ENCODE measurements at regions not wholly inside any gene's neighbourhood (a gene's known extent, or its start where the extent isn't known, plus 50 kb on each side); places are given as distances from the start of the nearest gene placed in this dataset.

DNA sequence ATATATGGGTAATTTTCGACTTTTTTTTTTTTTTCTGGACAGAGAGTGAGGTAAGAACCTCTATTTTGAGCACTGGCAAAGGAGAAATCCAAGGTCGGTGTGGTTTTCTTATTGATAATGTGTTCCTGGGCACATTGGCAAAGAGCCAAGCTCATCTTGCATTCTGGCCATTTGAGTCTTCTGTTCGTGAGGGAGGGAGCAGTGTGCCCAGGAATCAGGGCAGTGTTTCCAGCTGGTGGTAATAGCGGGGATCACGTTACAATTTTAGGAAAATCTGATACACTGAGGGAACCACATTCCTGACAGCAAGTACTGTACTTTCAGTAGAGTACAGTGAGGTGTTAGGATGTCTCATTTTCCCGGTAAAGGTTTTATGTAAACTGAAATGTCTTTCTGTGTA is 442.3 kb upstream of the MAP3K7 start:
- no peak overlapping the region for H3K4me2 ChIP-seq (ENCODE audit: low read length)
- no peak overlapping the region for H3K4me3 ChIP-seq (ENCODE audit: low read length)
- no peaks in the 10 kb centered on the region for H4K20me1 ChIP-seq (ENCODE audit: insufficient read depth)
- no peaks in the 10 kb centered on the region for H3F3A ChIP-seq (ENCODE audit: insufficient read depth, low read length, poor library complexity, severe bottlenecking)
- no peaks in the 10 kb centered on the region for H3K9me3 ChIP-seq (ENCODE audit: low read length)
- peak overlapping the region; percentile 11 for H3K9ac ChIP-seq (ENCODE audit: low read length)
- TF ChIP-seq, protein P1, sequence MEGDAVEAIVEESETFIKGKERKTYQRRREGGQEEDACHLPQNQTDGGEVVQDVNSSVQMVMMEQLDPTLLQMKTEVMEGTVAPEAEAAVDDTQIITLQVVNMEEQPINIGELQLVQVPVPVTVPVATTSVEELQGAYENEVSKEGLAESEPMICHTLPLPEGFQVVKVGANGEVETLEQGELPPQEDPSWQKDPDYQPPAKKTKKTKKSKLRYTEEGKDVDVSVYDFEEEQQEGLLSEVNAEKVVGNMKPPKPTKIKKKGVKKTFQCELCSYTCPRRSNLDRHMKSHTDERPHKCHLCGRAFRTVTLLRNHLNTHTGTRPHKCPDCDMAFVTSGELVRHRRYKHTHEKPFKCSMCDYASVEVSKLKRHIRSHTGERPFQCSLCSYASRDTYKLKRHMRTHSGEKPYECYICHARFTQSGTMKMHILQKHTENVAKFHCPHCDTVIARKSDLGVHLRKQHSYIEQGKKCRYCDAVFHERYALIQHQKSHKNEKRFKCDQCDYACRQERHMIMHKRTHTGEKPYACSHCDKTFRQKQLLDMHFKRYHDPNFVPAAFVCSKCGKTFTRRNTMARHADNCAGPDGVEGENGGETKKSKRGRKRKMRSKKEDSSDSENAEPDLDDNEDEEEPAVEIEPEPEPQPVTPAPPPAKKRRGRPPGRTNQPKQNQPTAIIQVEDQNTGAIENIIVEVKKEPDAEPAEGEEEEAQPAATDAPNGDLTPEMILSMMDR (IDR thresholded peaks at IDR 0.05; ENCODE audit: poor library complexity, severe bottlenecking), result no peak
- TF ChIP-seq TAF1 (IDR thresholded peaks at IDR 0.05; ENCODE audit: low read depth) (no peak), SMC3 (conservative IDR thresholded peaks at IDR 0.05; ENCODE audit: poor library complexity) (no peak), RAD21 (conservative IDR thresholded peaks at IDR 0.05) (no peak), EP300 (conservative IDR thresholded peaks at IDR 0.05; ENCODE audit: poor library complexity, severe bottlenecking) (no peak), MXI1 (conservative IDR thresholded peaks at IDR 0.05; ENCODE audit: poor library complexity, severe bottlenecking) (no peak)
- TF ChIP-seq, protein P2, sequence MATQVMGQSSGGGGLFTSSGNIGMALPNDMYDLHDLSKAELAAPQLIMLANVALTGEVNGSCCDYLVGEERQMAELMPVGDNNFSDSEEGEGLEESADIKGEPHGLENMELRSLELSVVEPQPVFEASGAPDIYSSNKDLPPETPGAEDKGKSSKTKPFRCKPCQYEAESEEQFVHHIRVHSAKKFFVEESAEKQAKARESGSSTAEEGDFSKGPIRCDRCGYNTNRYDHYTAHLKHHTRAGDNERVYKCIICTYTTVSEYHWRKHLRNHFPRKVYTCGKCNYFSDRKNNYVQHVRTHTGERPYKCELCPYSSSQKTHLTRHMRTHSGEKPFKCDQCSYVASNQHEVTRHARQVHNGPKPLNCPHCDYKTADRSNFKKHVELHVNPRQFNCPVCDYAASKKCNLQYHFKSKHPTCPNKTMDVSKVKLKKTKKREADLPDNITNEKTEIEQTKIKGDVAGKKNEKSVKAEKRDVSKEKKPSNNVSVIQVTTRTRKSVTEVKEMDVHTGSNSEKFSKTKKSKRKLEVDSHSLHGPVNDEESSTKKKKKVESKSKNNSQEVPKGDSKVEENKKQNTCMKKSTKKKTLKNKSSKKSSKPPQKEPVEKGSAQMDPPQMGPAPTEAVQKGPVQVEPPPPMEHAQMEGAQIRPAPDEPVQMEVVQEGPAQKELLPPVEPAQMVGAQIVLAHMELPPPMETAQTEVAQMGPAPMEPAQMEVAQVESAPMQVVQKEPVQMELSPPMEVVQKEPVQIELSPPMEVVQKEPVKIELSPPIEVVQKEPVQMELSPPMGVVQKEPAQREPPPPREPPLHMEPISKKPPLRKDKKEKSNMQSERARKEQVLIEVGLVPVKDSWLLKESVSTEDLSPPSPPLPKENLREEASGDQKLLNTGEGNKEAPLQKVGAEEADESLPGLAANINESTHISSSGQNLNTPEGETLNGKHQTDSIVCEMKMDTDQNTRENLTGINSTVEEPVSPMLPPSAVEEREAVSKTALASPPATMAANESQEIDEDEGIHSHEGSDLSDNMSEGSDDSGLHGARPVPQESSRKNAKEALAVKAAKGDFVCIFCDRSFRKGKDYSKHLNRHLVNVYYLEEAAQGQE (IDR thresholded peaks at IDR 0.05; ENCODE audit: borderline replicate concordance), result no peak
- no peaks in the 10 kb centered on the region for H3K36me3 ChIP-seq (ENCODE audit: insufficient read depth, low read length)
- no peaks in the 10 kb centered on the region for H3K27me3 ChIP-seq (ENCODE audit: insufficient read depth, low read depth, low read length)
- H3K79me2 ChIP-seq (replicated peaks; ENCODE audit: insufficient read depth, low read length), result no peaks in the 10 kb centered on the region
- no peaks in the 10 kb centered on the region for H3K9me2 ChIP-seq (ENCODE audit: insufficient read depth, low read length)
- peak overlapping the region; percentile 73 for H3K27ac ChIP-seq (ENCODE audit: low read length)
- H2AFZ ChIP-seq (ENCODE audit: low read depth, low read length), result no peak overlapping the region

DNA sequence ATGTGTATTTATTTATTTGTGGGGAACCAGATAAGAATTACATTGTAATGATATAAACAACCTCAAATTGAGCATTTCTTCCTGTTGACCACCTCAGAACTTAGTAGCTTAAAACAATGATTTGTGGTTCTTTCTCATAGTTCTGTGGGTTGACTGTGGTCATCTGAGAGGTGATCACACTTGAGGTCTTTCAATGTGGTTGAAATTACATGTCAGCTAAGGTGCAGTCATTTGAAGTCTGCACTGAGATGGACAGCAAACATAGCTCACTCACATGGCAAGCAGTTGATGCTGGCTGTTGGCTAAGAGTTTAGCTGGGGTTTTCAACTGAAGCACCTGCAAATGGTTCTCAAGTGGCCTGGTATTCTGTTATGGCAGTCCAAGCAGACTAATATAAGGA is 436.7 kb upstream of the MAP3K7 start:
- no peak overlapping the region for H3K27ac ChIP-seq (ENCODE audit: low read length)
- H2AFZ ChIP-seq (ENCODE audit: low read depth, low read length), result no peak overlapping the region
- no peak overlapping the region for H3K4me2 ChIP-seq (ENCODE audit: low read length)
- no peaks in the 10 kb centered on the region for H4K20me1 ChIP-seq (ENCODE audit: insufficient read depth)
- no peaks in the 10 kb centered on the region for H3K9me3 ChIP-seq (ENCODE audit: low read length)
- no peaks in the 10 kb centered on the region for H3F3A ChIP-seq (ENCODE audit: insufficient read depth, low read length, poor library complexity, severe bottlenecking)
- H3K36me3 ChIP-seq (ENCODE audit: insufficient read depth, low read length), result no peaks in the 10 kb centered on the region
- H3K79me2 ChIP-seq (replicated peaks; ENCODE audit: insufficient read depth, low read length), result no peaks in the 10 kb centered on the region
- TF ChIP-seq, protein P1 (IDR thresholded peaks at IDR 0.05; ENCODE audit: poor library complexity, severe bottlenecking), result no peak
- TF ChIP-seq SMC3 (conservative IDR thresholded peaks at IDR 0.05; ENCODE audit: poor library complexity), result no peak
- TF ChIP-seq TAF1 (IDR thresholded peaks at IDR 0.05; ENCODE audit: low read depth), result no peak
- TF ChIP-seq EP300 (conservative IDR thresholded peaks at IDR 0.05; ENCODE audit: poor library complexity, severe bottlenecking), result no peak
- H3K27me3 ChIP-seq (ENCODE audit: insufficient read depth, low read depth, low read length), result no peaks in the 10 kb centered on the region
- H3K4me3 ChIP-seq (ENCODE audit: low read length), result no peak overlapping the region
- H3K9ac ChIP-seq (ENCODE audit: low read length), result no peak overlapping the region
- H3K9me2 ChIP-seq (ENCODE audit: insufficient read depth, low read length), result no peaks in the 10 kb centered on the region
